ENCODE measurements at regions not wholly inside any gene's neighbourhood (a gene's known extent, or its start where the extent isn't known, plus 50 kb on each side); places are given as distances from the start of the nearest gene placed in this dataset.

DNA sequence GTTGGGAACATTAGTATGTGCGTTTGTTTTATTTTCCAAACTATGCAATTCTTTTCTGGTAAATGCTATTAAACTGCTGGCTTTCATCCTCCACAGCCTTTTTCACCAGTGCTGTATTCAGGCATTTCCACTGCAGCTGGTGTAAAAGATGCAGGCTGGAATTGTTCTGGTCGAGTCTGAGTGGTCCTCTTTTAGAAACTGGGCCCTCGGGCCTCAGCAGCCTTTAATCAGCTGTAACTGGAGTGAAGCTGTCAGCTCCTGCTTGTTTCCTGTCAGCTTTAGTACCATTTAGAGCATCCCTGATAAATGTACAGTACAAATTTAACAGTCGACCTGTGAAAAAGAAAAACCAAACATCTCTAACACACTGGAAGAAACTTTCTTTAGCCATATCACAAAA, 979.6 kb downstream of the TFAP2A start:
- in situ Hi-C loops (cut with MboI; ENCODE audit: low sequenced_read_pairs) = no loop called here

More for the DNA sequence above, 979.6 kb downstream of the TFAP2A start:
- dilution Hi-C loops (cut with HindIII; ENCODE audit: low sequenced_read_pairs, unreplicated experiment) = no loop called here
- intact Hi-C loops (cut with micrococcal nuclease) = no loop called here
- H3K14ac ChIP-seq (replicated peaks; ENCODE audit: low read depth, low read length) = no peak overlapping the region
- no peak overlapping the region for H3K4me3 ChIP-seq (ENCODE audit: insufficient read depth, low read depth, low read length)
- H4K91ac ChIP-seq (ENCODE audit: insufficient read depth, low read depth, low read length) = no peak overlapping the region
- no peak overlapping the region for H3K23ac ChIP-seq (ENCODE audit: low read depth, low read length)
- no peaks in the 10 kb centered on the region for H3K27me3 ChIP-seq (ENCODE audit: control insufficient read depth, insufficient read depth, low read length)
- no peak overlapping the region for H2BK15ac ChIP-seq (ENCODE audit: low read depth, low read length)
- H3K18ac ChIP-seq (ENCODE audit: low read depth, low read length) = no peak overlapping the region
- ATAC-seq (ENCODE audit: low read depth) (no peak), DNase-seq (no peak)
- 20% methylated on average over 1 of the region's 4 CpGs; no CpG with 5 or more reads in 1 of the 2 experiments for WGBS, 2 experiments (ENCODE audit: extremely low coverage in 2 of 2, insufficient read length in 1 of 2)
- H3K56ac ChIP-seq (ENCODE audit: extremely low read depth, insufficient read depth, low read length) = no peak overlapping the region
- H3K27ac ChIP-seq (ENCODE audit: insufficient read depth, low read length) = no peak overlapping the region
- H3K4me1 ChIP-seq (ENCODE audit: control insufficient read depth, insufficient read depth, low read length) = no peaks in the 10 kb centered on the region
- ChIA-PET CTCF (no interaction called here), POLR2A (ENCODE audit: unreplicated experiment) (no interaction called here)
- H3K9me1 ChIP-seq (ENCODE audit: insufficient read depth, low read length) = no peaks in the 10 kb centered on the region
- no peak for TF ChIP-seq NFE2L2 (IDR thresholded peaks at IDR 0.05; ENCODE audit: low read depth, low read length)
- TF ChIP-seq MAZ (IDR thresholded peaks at IDR 0.05; ENCODE audit: borderline replicate concordance, low read depth, low read length) = no peak
- no peak for TF ChIP-seq FOS (IDR thresholded peaks at IDR 0.05; ENCODE audit: low read depth, low read length)
- TF ChIP-seq, protein P1, sequence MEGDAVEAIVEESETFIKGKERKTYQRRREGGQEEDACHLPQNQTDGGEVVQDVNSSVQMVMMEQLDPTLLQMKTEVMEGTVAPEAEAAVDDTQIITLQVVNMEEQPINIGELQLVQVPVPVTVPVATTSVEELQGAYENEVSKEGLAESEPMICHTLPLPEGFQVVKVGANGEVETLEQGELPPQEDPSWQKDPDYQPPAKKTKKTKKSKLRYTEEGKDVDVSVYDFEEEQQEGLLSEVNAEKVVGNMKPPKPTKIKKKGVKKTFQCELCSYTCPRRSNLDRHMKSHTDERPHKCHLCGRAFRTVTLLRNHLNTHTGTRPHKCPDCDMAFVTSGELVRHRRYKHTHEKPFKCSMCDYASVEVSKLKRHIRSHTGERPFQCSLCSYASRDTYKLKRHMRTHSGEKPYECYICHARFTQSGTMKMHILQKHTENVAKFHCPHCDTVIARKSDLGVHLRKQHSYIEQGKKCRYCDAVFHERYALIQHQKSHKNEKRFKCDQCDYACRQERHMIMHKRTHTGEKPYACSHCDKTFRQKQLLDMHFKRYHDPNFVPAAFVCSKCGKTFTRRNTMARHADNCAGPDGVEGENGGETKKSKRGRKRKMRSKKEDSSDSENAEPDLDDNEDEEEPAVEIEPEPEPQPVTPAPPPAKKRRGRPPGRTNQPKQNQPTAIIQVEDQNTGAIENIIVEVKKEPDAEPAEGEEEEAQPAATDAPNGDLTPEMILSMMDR (conservative IDR thresholded peaks at IDR 0.05; ENCODE audit: low read depth, low read length) = no peak
- TF ChIP-seq, protein P2, sequence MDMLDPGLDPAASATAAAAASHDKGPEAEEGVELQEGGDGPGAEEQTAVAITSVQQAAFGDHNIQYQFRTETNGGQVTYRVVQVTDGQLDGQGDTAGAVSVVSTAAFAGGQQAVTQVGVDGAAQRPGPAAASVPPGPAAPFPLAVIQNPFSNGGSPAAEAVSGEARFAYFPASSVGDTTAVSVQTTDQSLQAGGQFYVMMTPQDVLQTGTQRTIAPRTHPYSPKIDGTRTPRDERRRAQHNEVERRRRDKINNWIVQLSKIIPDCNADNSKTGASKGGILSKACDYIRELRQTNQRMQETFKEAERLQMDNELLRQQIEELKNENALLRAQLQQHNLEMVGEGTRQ (IDR thresholded peaks at IDR 0.05; ENCODE audit: low read depth, low read length) = no peak
- TF ChIP-seq SMC3 (IDR thresholded peaks at IDR 0.05; ENCODE audit: low read depth, low read length) = no peak
- no peak for TF ChIP-seq CHD1 (IDR thresholded peaks at IDR 0.05; ENCODE audit: low read depth, low read length)
- TF ChIP-seq, protein P3, sequence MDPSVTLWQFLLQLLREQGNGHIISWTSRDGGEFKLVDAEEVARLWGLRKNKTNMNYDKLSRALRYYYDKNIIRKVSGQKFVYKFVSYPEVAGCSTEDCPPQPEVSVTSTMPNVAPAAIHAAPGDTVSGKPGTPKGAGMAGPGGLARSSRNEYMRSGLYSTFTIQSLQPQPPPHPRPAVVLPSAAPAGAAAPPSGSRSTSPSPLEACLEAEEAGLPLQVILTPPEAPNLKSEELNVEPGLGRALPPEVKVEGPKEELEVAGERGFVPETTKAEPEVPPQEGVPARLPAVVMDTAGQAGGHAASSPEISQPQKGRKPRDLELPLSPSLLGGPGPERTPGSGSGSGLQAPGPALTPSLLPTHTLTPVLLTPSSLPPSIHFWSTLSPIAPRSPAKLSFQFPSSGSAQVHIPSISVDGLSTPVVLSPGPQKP (IDR thresholded peaks at IDR 0.05; ENCODE audit: borderline replicate concordance, low read depth, low read length) = no peak
- no peak for TF ChIP-seq MAFK (IDR thresholded peaks at IDR 0.05; ENCODE audit: low read depth, low read length)
- no peak for TF ChIP-seq CEBPB (IDR thresholded peaks at IDR 0.05; ENCODE audit: low read depth, low read length)
- no peak for TF ChIP-seq POLR2A (IDR thresholded peaks at IDR 0.05; ENCODE audit: low read depth, low read length)
- no peak overlapping the region for H2BK20ac ChIP-seq (ENCODE audit: low read depth, low read length)
- H2BK120ac ChIP-seq (ENCODE audit: low read depth, low read length) = no peak overlapping the region
- no peaks in the 10 kb centered on the region for H3K79me1 ChIP-seq (ENCODE audit: low read depth in 1 of 2, low read length in 2 of 2)
- no peak overlapping the region for H2BK5ac ChIP-seq (ENCODE audit: low read depth, low read length, poor library complexity, severe bottlenecking)
- H4K5ac ChIP-seq (ENCODE audit: low read depth, low read length) = no peak overlapping the region
- no peak overlapping the region for H3K9ac ChIP-seq (ENCODE audit: low read depth, low read length)
- no peak overlapping the region for H2AFZ ChIP-seq (replicated peaks; ENCODE audit: low read length, poor library complexity)
- no peak overlapping the region for H2AK5ac ChIP-seq (ENCODE audit: low read depth, low read length)
- H3K9me3 ChIP-seq (ENCODE audit: control insufficient read depth, insufficient read depth, low read length) = no peaks in the 10 kb centered on the region
- H4K8ac ChIP-seq (ENCODE audit: low read depth in 2 of 2, low read length in 2 of 2) = no peak overlapping the region
- BruUV-seq (replicated peaks) = no TSS peak
- H3K4ac ChIP-seq (ENCODE audit: low read depth, low read length) = no peak overlapping the region
- H3K36me3 ChIP-seq (ENCODE audit: control insufficient read depth, insufficient read depth, low read length) = no peaks in the 10 kb centered on the region
- H3K4me2 ChIP-seq (ENCODE audit: low read depth, low read length) = no peak overlapping the region
- no peak overlapping the region for H2AK9ac ChIP-seq (replicated peaks; ENCODE audit: low read depth, low read length, poor library complexity)
- no peaks in the 10 kb centered on the region for H4K20me1 ChIP-seq (ENCODE audit: insufficient read depth, low read length)
